CD4-positive, alpha-beta T cell treated with Interleukin-17A for 1 hour (primary cell): ENCODE measurements at regions not wholly inside any gene's neighbourhood (a gene's known extent, or its start where the extent isn't known, plus 50 kb on each side); places are given as distances from the start of the nearest gene placed in this dataset.
"Not testable (repeated sequence)": the region's sequence is repeated elsewhere in the genome, so short reads cannot be mapped to it uniquely, and the experiment has no call there.

Experiments
- DNase-seq: peaks from one replicate; pipeline ENCODE4 v3.0.0-alpha.2; 2020

GRCh38 chr5:92760550-92760949, 820.5 kb downstream of the NR2F1-AS1 start:
- DNase-seq, result no peak

DNA sequence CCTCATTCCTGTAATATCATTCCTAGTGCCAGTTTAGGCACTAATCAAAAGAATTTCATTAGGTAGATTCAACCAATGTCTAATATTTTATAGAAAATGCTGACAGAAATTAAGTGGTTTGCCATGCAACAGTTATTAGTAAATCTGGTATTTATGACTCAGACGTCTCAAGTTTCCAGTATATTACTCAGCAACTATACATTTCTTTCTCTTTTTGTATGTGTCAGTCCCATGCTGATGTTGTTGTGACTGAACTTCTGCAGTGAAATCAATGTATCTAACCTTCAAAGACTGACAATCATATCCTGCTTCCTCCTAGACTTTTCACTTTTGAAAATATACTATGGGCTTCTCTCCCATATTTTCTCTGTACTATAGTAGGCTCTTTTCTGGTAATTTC, 822.5 kb downstream of the NR2F1-AS1 start:
- no peak for DNase-seq

DNA sequence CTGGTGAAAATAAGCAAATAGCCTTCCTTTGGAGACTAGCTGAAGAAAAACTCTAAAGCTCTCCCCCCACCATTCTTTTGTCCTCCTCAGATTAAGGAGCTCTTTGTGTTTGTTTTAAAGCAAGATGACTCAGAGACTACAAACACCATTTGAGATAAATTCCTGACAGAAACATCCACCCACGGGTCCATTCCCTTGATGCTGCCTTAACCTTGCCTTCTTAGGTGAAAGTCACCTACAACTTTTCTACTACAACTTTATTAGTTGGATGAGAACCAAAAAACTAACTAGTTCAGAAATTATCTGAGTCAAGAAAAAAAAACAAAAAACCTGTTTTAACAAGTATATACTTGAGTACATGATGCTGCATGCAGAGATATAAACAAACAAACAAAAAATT, 831.1 kb downstream of the NR2F1-AS1 start:
- no peak for DNase-seq

- no peak for DNase-seq
Observed at GRCh38 chr5:92748072-92748676, 832.8 kb downstream of the NR2F1-AS1 start.

GRCh38 chr5:92741906-92742305, 839.1 kb downstream of the NR2F1-AS1 start:
- DNase-seq, result no peak

- DNase-seq, result no peak
Observed at GRCh38 chr5:92734211-92734940, 846.6 kb downstream of the NR2F1-AS1 start.

- no peak for DNase-seq
Observed at GRCh38 chr5:92730486-92730885, 850.5 kb downstream of the NR2F1-AS1 start.

- no peak for DNase-seq
Observed at GRCh38 chr5:92729088-92729487, 851.9 kb downstream of the NR2F1-AS1 start.

GRCh38 chr5:92715946-92716520, 865.0 kb downstream of the NR2F1-AS1 start:
- DNase-seq, result no peak

GRCh38 chr5:92713826-92714225, 867.2 kb downstream of the NR2F1-AS1 start:
- no peak for DNase-seq

- DNase-seq, result no peak
Observed at GRCh38 chr5:92713335-92713743, 867.7 kb downstream of the NR2F1-AS1 start.

DNA sequence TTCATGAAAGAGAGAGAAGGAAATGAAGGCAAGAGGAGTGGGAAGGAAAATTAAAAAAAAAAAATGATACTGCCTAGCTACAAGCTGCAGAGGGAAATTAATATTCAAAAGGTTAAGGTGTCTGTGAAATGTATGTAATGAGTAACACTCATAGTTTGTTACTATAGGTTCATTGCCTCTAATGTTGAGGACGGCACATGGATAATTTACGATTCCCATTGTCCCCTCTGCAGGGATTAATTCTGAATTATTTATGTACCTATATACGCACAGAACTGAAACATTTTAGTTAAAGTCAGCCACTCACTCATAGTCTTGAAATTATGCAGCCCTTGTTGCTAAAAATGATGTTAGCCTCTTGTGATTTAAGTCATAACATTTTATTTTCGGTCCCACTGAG, 869.1 kb downstream of the NR2F1-AS1 start:
- no peak for DNase-seq

DNA sequence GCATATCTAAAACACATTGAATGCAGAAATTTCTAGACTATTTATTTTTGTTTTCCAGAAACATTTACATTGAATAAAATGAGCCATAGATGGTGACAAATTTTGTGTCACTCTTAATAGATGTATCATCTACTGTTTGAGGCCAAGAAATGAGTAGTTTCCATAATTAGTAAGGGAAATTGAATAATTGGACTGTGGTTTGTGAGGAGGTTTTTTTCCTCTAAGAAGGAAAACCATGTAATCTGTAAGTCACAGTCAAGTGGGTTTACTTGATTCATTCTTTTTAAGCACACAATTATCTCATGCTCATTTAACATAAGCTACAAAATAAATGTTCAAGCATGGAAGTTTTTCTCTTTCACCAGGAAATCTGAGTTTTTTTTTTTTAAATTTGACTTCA, 876.4 kb downstream of the NR2F1-AS1 start:
- DNase-seq, result no peak

DNA sequence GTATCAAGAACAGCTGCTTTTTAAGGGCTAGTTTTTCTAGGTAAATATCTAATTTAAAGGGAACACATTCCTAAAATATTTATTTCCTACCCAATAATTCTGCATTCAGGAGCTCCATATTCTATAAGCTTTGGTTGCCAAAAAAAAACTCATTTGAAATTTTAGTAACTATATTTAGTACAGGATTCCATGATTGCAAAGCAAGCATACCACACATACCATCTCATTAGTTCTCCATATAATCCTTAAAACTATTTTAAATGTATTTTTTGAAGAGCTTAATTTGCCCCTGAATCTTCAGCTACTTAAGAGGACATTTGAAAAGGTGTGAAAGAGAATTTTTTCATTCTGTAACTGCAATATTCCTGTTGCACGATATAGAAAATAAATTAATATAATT, 877.0 kb downstream of the NR2F1-AS1 start:
- DNase-seq, result no peak

DNA sequence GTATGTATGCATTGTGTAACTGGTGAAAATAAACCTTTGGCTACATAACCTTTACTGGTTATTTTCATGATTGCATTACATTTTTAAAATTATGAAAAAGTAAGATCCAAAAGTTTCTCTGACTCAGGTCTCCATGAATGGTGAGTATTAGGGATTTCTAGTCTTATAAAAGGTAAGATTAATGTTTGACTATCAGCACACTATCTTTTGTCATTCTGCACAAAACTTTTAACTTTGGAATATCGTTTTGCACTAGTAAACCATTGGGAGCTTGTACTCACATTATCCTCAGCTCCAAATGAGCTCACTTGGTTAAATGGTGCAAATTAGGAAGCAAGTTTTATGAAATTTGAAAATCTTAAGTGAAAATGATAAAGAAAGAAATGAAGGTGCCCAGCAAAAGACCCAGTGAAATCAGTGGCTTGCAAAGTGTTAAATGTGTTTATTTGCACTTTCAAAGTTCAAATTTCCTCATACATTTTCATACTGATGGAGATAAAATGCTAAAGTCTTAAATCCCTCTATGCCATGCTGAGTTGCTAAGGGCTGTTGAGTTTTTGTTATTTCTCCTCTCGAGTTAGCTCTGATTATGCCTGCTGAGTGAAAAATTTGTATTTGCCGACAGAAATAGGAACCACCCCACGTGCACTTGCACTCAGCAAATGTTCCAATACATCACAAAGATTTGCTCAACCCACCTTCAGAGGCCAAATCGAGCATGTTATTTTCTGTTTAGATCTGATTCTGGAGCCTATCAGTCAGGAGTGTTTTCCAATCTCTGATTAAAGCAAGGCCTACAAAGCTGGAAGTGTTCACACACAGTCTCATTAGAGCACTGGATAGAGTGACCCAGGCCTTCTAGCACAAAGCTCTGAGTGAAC, 885.7 kb downstream of the NR2F1-AS1 start:
- no peak for DNase-seq

GRCh38 chr5:92694067-92694466, 887.0 kb downstream of the NR2F1-AS1 start:
- no peak for DNase-seq

DNA sequence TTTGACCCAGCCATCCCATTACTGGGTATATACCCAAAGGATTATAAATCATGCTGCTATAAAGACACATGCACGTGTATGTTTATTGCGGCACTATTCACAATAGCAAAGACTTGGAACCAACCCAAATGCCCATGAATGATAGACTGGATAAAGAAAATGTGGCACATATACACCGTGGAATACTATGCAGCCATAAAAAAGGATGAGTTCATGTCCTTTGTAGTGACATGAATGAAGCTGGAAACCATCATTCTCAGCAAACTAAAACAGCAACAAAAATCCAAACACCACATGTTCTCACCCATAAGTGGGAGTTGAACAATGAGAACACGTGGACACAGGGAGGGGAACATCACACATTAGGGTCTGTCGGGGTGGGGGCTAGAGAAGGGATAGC, 889.1 kb downstream of the NR2F1-AS1 start:
- not testable (repeated sequence) for DNase-seq

DNA sequence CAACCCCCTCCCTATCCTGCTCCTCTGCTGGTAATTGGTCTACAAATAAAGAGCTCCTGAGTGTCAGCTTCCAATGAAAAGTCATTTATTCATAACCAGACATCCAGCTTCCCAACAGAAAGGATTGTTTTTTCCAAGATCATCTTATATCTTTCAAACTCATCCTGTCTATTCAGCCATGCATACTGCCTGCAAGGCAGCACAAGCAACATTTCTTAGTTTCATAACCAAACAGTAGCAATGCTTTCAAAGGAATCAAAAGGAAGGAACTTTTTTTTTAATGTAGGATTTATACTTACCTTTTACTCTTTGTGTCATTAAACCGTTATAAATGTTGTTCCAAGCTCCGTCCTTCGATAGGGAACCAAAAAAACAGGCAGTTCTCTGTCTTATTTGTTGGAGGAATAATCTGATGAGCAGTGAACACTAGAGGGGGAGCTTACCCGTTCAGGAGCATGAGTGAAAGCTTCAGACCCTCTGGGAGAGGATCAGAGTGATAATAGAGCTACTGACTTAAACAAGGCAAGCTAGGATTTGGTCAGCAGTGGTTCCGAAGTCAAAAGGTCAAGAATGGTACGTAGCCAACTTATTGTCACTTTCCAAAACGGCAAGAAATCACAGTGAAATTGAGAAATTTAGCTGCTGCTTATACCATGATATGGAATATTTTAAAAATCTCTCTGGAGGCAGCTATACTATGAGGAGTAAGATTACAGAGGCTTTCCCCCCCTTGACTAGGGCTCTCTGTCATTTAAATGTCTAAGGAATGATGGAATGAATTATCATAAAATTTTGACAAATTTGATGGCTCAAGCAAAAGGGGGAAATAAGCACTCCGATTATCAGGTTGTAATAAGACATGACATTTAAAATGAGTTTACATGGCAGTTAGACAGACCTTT, 892.9 kb downstream of the NR2F1-AS1 start:
- no peak for DNase-seq

DNA sequence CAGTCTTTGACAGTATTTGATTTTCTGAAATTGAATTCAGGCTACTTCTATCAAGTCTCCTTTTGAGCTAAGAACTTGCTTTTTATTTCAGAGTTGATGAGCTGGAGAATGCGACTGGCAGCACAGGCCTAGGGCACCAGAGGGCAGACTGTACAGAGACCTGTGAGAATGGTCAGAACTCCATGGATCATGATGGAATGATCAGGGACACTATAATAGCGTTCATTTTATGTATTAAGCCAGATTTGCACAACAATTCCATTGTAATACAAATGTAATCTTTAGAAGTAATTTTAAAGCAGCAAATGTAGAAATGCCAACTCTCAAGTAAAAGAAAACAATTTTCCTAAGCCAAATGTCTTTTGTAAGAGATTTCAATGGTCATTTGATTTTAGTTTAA, 902.4 kb downstream of the NR2F1-AS1 start:
- no peak for DNase-seq

DNA sequence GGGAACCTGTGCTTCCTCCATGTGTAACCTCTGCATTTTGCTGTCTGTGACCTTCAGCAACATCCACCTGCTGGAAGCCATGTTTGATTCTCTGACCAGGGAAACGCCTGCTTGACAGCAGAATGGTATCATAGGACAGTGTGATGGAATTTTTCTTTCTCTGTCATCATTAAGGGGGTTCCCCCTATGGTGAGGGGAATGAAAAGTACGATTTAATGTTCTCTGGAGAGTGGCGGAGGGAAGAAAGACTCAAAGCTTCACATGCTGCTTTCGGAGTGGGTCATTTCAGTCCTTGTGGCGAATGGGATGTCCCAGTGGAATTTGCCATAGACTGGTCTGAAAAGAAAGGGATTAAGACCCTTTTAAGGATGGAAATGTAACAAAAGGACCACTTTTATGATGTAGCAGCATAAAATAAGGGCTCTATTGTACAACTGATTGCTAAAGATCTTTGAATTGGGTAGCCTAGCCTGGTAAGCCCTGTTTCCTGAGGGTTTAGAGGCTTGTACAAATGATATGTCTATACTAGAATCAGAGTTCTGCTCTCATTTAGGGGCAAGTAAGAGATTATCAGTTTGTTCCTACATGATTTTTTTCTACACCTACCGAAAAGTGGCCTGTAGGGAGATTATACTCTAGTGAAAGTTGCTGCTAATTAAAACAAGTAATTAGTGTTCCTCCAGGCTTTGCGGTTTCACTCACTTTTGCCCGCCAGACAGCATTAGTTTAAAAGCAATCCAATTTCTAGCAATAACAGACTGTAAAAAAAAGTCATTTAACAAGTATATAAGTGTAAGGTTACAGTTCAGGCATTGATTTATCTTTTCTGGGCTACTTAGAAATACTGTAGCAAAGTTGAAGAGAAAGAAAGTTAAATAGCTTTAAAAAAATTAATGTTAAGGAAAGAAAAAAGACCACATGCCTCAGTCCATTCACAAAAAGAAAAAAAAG, 904.5 kb downstream of the NR2F1-AS1 start:
- no peak for DNase-seq

GRCh38 chr5:92674321-92674720, 906.7 kb downstream of the NR2F1-AS1 start:
- DNase-seq, result no peak
